ENCODE measurements at regions not wholly inside any gene's neighbourhood (a gene's known extent, or its start where the extent isn't known, plus 50 kb on each side); places are given as distances from the start of the nearest gene placed in this dataset.

DNA sequence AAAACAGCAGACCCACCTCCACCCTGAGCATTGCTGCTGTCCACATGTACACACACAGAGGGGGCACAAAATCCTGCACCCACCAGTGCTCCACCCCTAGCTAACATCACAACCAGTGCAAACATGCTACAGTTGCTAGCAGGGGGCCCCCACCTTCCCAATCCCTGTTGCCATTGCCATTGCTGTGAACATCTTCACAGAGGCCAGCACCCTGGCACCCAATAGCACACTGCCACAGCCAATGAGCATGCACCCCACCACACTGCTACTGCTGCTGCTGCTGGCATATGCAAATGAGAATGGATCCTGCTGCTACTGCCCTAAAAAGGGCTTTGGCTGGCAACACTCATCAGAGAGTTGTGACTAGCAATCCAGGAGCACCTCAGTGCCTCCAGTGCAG, 1061.9 kb downstream of the ARAP2 start:
- in situ Hi-C loops (cut with HindIII; ENCODE audit: low pct_ligation_motif_present, low pct_unique_long_range_greater_than_20kb, low sequenced_read_pairs) = no loop called here
- no peak for DNase-seq

DNA sequence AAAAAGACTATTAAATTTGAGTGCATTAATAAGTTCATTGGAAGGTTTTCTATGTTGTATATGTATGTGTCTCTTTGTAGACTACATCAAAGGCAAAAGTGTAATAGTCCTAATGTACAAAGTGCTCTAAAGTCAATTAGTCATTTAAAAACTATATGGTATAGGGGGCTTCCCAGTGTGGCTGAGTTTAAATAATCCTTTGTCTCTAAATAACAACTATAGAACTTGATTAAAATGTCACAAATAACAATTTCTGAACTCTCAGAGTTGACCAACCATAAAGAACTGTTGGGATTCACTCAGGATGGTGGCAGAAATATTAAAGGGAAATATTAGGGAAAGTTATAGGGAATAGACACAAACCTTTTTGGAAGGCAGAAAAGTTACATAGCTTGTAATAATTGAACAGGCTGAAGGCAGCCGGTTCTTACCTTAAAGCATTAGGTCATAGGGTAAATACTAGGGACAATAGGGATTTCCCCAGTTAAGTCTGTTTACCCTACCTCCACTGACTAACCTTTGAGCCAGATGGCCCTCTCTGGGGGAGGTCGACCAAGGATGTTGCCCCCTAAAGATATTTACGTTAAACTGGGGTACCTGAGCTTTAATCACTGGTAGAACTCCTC, 1054.2 kb downstream of the ARAP2 start:
- in situ Hi-C loops (cut with HindIII; ENCODE audit: low pct_ligation_motif_present, low pct_unique_long_range_greater_than_20kb, low sequenced_read_pairs) = no loop called here
- DNase-seq = no peak

DNA sequence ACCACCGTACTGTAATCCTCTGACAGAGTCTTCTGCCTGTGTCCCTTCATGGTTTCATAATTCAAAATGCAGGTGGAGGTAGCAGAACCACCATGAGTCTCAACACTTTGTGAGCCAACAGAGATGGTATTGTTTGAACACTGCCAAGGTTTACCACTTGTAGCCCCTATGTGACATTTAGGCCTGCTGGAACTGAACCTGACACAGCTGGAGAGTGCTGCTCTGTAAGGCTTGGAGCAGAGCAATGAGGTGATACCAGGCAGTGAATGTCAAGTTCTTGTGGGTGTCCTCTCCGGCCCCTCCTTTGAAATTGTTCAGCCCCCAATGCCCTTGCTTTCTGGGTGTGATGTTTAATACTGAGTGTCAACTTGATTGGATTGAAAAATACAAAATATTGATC, 1042.9 kb downstream of the ARAP2 start:
- DNase-seq = no peak
- in situ Hi-C loops (cut with HindIII; ENCODE audit: low pct_ligation_motif_present, low pct_unique_long_range_greater_than_20kb, low sequenced_read_pairs) = no loop called here

DNA sequence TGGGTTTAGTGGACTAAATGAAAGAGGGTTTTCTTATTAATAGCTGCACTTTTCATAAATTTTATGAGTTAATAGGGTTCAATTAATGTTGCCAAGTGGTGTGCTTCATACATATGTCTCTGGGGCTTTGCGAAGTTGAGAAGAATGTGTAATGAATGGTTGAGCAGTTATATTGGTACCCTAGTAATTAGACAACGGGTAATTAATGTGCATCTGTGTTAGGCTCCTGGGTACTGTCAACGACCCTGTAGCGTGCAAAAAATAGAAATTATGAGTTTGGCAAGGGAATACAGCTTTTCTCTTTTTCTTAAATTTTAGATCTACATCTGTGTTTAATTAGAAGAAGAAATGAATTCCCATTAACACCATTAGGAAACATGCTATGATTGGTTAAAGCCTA, 1027.7 kb downstream of the ARAP2 start:
- in situ Hi-C loops (cut with HindIII; ENCODE audit: low pct_ligation_motif_present, low pct_unique_long_range_greater_than_20kb, low sequenced_read_pairs) = no loop called here
- no peak for DNase-seq

DNA sequence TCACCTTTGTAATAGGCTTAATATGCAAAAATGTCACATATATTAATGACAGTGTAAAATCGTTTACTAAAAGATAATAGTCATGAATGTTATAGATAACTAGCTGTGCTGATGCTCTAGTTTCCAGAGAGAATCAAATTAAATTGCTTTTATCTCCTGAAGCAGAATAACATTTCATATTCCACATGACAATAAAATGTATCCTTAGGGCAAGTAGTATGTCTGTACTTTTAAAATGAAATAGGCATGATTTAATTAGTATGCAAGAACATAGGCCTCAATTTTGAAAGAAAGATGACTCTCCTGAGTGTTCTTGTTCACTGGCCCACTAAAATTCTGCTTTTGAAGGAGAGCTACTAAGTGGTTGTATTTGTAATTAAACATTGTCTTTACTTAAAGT, 1027.0 kb downstream of the ARAP2 start:
- in situ Hi-C loops (cut with HindIII; ENCODE audit: low pct_ligation_motif_present, low pct_unique_long_range_greater_than_20kb, low sequenced_read_pairs) = no loop called here
- no peak for DNase-seq

DNA sequence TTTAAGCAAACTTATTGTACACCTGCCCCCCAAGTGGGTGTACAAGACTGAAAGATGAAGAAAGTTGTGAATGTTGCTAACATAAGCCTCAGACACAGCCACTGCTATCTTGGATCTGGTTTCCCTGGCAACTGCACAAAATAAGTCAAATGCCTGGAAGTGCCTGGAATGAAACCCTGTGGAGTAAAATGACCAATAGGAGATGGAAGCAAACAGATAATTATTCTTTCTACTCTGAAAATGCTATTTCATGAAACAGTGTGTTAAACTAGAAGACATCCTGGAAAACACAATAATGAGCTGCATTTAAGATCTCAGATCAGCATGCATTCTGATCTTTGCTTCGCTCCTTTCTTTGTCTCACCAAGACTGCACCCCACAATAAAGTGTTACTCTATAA, 1016.0 kb downstream of the ARAP2 start:
- no peak for DNase-seq
- in situ Hi-C loops (cut with HindIII; ENCODE audit: low pct_ligation_motif_present, low pct_unique_long_range_greater_than_20kb, low sequenced_read_pairs) = no loop called here

DNA sequence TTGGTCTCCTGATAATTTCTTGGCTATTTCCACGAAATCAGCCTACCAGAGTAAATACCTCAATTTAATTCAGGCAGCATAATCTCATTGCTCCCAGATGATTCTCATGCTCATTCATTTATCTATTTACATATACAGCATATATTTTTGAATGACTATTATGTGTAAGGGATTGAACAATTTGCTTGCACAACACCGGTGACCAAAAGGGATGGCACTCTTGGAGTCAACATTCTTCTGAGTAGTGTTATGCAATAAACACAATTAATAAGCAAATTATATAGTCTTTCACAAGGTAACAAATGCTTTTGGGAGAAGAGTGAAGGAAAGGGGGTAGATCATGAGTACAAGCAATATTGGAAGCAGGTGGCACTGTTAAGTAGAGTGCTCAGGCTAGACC, 1015.3 kb downstream of the ARAP2 start:
- no peak for DNase-seq
- in situ Hi-C loops (cut with HindIII; ENCODE audit: low pct_ligation_motif_present, low pct_unique_long_range_greater_than_20kb, low sequenced_read_pairs) = no loop called here

DNA sequence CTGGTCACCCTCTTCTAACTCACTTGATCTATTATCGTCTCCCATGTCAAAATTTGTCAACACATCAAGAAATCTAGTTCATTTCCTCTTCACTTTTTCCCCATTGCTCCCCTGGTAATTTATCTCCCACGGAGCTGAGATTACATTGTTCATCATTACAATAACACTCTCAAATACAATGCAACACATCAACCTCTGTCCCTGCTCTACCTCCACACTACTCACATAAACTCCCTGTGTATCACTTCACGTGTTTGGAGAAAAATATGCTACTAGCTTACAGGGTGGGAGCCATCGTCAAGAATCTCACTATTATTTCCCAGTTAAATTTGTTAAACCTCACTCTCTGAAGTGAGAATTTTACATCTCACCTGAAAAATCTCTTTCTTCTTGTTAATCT, 1006.4 kb downstream of the ARAP2 start:
- DNase-seq = no peak
- in situ Hi-C loops (cut with HindIII; ENCODE audit: low pct_ligation_motif_present, low pct_unique_long_range_greater_than_20kb, low sequenced_read_pairs) = no loop called here

DNA sequence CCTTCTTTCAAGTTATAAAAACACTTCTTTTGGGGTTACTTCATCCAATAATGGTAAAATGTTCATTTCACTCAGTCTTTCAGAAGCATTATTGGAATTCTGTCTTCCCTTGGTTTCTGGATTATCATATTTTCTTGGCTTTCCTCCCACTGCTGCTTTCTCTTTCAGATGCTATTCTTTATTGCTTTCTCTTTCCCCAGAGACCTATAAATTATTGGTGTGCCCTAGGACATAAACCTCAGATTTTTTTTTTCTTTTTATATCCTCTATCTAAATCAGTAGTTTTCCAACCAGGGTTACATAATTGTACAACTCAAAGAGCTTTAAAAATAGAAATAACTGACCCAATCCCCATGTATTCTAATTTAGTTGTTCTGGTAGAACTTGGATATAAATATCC, 1005.5 kb downstream of the ARAP2 start:
- no peak for DNase-seq
- in situ Hi-C loops (cut with HindIII; ENCODE audit: low pct_ligation_motif_present, low pct_unique_long_range_greater_than_20kb, low sequenced_read_pairs) = no loop called here

DNA sequence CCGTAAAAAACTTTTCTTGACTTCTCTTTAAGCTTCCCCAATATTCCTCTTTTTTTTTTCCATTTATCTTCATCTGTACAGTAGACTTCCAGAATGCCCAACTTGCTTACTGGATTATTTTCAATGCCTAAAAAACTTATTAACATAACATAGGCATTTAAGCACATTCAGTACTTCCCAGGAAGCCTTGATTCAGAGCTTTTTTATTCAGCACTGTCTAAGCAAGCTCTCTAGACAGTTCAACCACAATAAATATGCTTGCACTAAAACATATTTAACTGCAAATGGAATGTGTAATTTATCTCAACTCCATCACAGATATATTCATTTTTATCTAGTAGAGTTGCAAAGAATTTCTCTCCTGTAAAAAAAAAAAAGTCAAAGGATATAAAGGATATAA, 997.8 kb downstream of the ARAP2 start:
- in situ Hi-C loops (cut with HindIII; ENCODE audit: low pct_ligation_motif_present, low pct_unique_long_range_greater_than_20kb, low sequenced_read_pairs) = no loop called here
- DNase-seq = no peak

DNA sequence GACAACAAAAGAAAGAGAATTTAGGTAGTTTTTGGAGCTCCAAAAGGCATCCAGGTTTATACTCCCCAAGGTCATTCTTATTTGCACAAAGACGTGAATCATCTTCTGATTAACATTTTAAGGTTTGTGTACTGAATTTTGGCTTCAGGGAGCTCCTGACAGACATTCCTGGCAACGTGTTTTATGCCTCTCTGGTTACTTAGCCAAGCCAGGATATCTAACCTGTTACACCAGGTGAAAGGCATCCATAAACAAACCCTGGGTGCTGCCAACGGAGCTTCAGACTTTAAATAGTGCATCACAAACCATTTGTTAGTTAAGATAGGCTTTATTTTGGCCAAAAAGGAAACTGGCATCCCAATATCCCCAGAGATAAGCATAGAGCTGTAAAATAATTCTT, 997.3 kb downstream of the ARAP2 start:
- in situ Hi-C loops (cut with HindIII; ENCODE audit: low pct_ligation_motif_present, low pct_unique_long_range_greater_than_20kb, low sequenced_read_pairs) = no loop called here
- DNase-seq = no peak

DNA sequence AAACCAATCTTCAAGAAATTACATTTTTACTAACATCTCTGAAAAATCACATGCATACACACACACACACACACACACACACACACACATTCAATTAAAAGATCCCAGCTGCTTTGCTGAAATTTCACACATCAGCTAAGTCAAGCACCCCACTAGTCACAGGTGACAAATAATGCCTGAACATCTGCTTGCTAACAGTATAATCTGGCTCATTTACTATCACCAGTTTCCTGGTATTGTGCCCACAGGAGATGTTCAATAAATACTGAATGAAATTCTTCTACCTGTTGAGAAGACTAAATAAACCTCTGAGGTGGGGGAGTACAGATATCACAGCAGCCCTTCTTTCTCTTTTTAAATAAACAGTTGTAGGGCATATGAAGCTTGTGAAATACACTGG, 994.0 kb downstream of the ARAP2 start:
- no peak for DNase-seq
- in situ Hi-C loops (cut with HindIII; ENCODE audit: low pct_ligation_motif_present, low pct_unique_long_range_greater_than_20kb, low sequenced_read_pairs) = no loop called here

DNA sequence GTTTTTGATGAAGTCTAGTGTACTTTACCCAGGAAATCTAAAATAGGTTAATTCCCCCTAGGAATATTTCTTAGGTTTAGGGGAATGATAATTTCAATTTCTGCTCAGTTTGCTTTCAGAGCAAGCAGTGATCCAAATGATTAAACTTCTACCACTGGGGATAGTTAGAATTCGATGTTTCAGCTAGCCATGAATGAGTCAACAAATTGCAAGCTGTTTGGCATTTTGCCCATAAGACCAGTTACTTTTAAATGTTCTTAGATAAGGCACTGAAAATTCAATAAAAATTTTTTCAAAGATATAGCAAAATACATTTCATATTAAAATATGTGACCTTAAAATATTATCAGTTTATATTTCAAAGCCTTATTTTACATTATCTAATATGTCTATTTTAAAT, 993.6 kb downstream of the ARAP2 start:
- peak; percentile 18 for DNase-seq
- in situ Hi-C loops (cut with HindIII; ENCODE audit: low pct_ligation_motif_present, low pct_unique_long_range_greater_than_20kb, low sequenced_read_pairs) = no loop called here

DNA sequence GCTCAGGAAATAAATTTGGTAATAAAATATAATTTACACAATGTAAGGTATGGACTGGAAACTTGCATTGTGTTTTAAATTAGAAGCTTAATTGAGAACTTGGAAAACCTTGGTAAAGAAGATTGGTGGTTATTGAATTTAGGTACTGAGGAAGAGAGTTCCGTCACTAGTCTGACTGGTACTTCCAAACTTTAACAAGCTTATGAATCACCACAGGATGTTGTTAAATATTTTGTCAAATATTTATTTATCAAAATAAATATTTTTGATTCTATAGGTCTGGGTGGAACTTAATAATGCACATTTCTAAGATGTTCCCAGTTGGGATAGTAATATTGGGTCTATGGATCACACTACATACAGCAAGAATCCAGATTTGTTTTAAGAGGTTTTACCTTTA, 992.2 kb downstream of the ARAP2 start:
- no peak for DNase-seq
- in situ Hi-C loops (cut with HindIII; ENCODE audit: low pct_ligation_motif_present, low pct_unique_long_range_greater_than_20kb, low sequenced_read_pairs) = no loop called here

DNA sequence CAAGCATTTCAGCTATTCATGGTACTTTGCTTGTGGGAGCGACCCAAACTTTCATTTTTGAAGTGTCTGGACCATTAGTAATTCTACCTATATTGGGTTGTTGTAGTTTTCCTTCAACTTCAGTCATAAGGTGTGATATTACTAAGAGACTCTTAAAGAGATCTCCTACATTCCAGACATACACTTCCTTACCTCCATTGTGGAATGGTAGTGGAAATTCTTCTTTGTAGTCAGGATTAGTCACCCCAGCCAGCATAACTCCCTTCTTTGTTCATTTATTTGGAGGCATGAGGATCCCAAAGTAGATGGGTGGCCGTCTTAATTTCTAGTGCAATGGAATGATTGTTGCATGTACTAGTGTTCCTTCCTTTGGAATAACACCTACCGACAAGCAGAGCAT, 991.4 kb downstream of the ARAP2 start:
- in situ Hi-C loops (cut with HindIII; ENCODE audit: low pct_ligation_motif_present, low pct_unique_long_range_greater_than_20kb, low sequenced_read_pairs) = no loop called here
- no peak for DNase-seq

DNA sequence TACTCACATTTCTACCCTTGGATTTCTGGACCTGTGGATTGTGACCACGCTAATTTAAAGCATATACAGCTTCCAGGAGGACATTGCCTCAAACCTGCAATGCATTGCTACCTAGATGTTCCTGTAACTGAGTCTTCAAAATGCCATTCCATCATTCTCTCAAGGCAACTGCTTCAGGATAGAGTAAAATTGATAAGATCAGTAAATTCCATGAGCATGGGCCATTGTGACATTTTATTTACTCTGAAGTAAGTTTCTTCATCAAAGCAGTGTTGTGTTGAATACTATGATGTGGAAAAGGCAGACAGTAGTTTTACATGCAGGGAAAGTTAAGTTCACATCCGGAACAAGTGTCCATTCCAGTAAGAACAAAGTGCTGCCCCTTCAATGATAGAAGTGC, 991.0 kb downstream of the ARAP2 start:
- in situ Hi-C loops (cut with HindIII; ENCODE audit: low pct_ligation_motif_present, low pct_unique_long_range_greater_than_20kb, low sequenced_read_pairs) = no loop called here
- no peak for DNase-seq

DNA sequence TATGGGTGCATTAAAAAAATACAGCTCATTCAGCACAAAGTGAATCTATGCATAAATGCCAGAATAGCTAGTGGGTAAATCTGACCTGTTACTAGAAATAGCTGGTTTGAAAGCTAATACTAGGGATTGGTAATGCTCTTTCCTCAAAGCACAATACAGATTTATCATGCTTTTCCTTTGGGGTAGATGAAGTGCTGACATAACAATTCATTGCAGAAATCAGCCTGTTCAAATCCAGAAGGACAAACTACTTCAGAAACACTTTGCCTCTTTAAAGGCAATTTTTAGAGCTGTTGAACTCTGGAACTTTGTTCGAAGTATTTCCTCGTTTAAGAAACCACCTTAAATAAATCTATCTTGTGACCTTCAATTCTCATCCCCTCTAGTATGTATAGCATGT, 957.9 kb downstream of the ARAP2 start:
- in situ Hi-C loops (cut with HindIII; ENCODE audit: low pct_ligation_motif_present, low pct_unique_long_range_greater_than_20kb, low sequenced_read_pairs) = no loop called here
- no peak for DNase-seq

DNA sequence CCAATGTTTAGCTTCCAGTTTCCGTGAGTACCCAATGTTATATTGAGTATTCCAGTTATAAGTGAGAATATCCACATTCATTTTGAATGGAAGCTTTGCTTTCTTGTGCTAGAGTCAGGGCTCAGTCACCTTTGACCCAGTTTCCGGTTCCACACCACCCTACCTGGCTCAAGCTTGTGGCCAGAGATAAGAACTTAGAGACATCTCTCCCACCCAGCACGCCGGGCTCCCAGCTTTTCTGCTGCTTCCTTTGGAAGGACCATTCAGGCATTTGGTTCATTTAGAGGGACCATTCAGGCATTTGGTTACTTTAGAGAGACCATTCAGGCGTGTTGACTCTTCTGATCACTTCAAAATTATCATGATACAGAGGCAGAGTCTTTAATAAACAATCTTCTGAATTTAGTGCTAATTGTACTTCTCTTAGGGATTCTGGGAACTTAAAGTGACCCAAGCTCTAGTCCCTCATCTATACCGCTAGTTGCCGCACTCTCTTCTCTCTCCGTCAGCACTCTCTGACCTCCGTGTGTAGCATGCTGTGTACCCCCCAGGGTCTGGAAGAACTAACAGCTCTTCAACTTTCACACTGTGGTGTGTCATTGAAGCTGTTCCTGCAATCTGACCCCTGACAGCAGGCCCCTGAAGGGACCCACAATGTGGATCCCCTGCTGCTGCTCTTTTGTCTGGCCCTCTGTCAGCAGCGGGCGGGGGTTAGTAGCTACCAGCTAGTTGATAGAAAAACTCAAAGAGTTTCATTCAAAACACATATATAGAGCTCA, 943.1 kb downstream of the ARAP2 start:
- DNase-seq = no peak
- in situ Hi-C loops (cut with HindIII; ENCODE audit: low pct_ligation_motif_present, low pct_unique_long_range_greater_than_20kb, low sequenced_read_pairs) = no loop called here

DNA sequence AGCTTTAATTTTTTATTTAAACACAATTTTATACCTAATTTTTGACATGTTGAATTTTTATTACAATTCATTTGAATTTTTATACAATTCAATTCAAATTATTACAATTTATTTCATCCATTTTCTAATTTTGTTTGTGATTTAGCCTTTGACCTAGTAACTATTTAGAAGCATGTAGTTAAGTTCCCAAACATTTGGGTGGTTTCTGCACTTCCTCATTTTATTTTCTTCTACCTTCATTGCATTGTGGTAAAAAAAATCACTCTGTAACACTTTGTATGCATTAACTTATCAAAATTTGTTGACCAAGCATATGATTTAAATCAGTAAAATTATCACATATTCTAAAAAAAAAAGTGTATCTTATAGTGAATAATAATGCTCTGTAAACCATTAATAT, 928.9 kb downstream of the ARAP2 start:
- in situ Hi-C loops (cut with HindIII; ENCODE audit: low pct_ligation_motif_present, low pct_unique_long_range_greater_than_20kb, low sequenced_read_pairs) = no loop called here
- DNase-seq = no peak

DNA sequence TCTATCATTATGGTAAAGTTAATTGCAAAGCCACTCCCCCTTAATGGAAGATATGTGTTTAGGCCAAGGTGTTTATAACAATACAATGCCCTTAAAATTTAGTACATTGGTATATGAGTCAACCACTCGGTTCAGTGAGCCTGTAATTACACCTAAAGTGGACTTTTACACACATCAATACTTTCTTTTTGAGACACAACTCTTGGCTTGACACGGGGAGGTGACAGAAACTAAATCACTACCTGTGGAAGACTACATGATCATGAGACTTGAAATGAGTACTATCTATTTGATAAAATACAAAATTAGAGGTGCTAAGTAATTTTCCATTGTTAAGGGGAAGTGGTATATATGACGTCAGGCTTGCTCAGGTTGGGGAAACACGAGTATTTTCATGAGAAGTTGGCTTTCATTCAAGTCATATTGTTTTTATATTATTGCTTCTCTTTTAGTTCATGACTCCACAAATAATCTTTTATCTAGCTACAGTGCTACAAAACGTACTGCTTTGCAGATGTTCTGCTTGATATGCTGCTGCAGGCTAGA, 918.3 kb downstream of the ARAP2 start:
- in situ Hi-C loops (cut with HindIII; ENCODE audit: low pct_ligation_motif_present, low pct_unique_long_range_greater_than_20kb, low sequenced_read_pairs) = no loop called here
- no peak for DNase-seq
